ENCODE measurements at regions not wholly inside any gene's neighbourhood (a gene's known extent, or its start where the extent isn't known, plus 50 kb on each side); places are given as distances from the start of the nearest gene placed in this dataset.

DNA sequence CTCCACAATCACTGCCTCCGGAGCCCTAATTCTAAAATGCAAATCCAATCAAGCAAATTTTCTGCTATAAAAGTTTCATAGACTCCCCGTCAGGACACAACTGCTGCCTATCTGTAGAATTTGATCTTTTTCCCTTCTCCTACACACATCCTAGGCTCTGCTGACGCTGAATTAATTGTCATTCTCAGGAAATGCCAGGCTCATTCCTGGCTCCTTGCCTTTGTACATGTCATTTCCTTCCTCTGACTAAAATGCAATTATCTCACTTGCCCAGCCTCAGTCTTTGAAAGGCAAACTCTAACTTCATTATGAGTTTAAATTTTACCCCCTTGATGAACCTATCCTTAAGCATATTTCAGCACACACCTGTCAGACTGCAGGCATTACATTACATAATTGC is 844.9 kb upstream of the CRIM1 start:
- Histone ChIP-seq H3F3A (replicated peaks; ENCODE audit: insufficient read depth) (no peaks in the 10 kb centered on the region), H3K4me3 (ENCODE audit: low read depth in 2 of 2, low read length in 1 of 2) (no peak overlapping the region), H3K9me3 (no peaks in the 10 kb centered on the region), H3K36me3 (replicated peaks in 1 of 2; ENCODE audit: control insufficient read depth in 1 of 2, insufficient read depth in 2 of 2, low read length in 1 of 2) (no peaks in the 10 kb centered on the region), H3K27me3 (ENCODE audit: insufficient read depth) (no peaks in the 10 kb centered on the region), H3K4me1 (ENCODE audit: control insufficient read depth in 1 of 2, insufficient read depth in 2 of 2, low read depth in 1 of 2, low read length in 1 of 2) (no peaks in the 10 kb centered on the region), H3K27ac (ENCODE audit: low read depth in 2 of 2, low read length in 1 of 2) (no peak overlapping the region), H2AFZ (ENCODE audit: low read depth) (no peak overlapping the region), H3K9ac (no peak overlapping the region), H4K20me1 (ENCODE audit: insufficient read depth) (no peaks in the 10 kb centered on the region), H3K9me2 (no peaks in the 10 kb centered on the region), H3K79me2 (ENCODE audit: insufficient read depth) (no peaks in the 10 kb centered on the region), H3K4me2 (no peak overlapping the region)
- 2% methylated on average over 3 of the region's 3 CpGs for WGBS (ENCODE audit: low lambda C conversion rate)
- POLR2A ChIA-PET, result no interaction called here
- CTCF ChIA-PET, result no interaction called here
- no peak for DNase-seq
- TF ChIP-seq RAD21 (IDR thresholded peaks at IDR 0.05; ENCODE audit: low read length), result no peak

DNA sequence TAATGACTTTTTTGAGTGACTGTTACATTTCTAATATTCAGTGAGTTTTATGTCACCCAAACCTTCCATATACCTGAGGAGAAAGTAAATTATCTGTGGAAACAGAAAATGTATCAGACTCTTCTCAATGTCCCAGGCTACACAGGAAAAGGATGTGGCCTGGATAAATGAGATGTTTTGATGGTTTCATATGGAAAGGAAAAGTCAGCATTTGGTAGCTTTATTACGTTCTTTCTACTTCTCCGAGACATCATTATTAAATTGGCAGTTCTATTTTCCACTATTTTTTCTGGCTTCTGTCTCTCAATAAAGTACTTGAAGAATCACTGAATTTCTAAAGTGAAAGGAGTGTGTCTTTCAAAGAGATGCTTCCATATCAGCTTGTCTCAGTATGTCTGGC is 847.0 kb upstream of the CRIM1 start:
- WGBS (ENCODE audit: low lambda C conversion rate), result 10% methylated on average over 2 of the region's 2 CpGs
- POLR2A ChIA-PET, result no interaction called here
- CTCF ChIA-PET, result no interaction called here

More for the DNA sequence above, 847.0 kb upstream of the CRIM1 start:
- no peaks in the 10 kb centered on the region for H3K4me1 ChIP-seq (ENCODE audit: control insufficient read depth in 1 of 2, insufficient read depth in 2 of 2, low read depth in 1 of 2, low read length in 1 of 2)
- no peaks in the 10 kb centered on the region for H3K79me2 ChIP-seq (ENCODE audit: insufficient read depth)
- H3K4me2 ChIP-seq, result no peak overlapping the region
- H3K27ac ChIP-seq (ENCODE audit: low read depth in 2 of 2, low read length in 1 of 2), result no peak overlapping the region
- no peak for TF ChIP-seq FOXJ3 (CRISPR knock-in tag; IDR thresholded peaks at IDR 0.05)
- TF ChIP-seq SIN3A (IDR thresholded peaks at IDR 0.05; ENCODE audit: borderline replicate concordance, low read depth, low read length), result no peak
- TF ChIP-seq EZH2phosphoT487 (IDR thresholded peaks at IDR 0.05; ENCODE audit: borderline replicate concordance, low read depth), result no peak
- TF ChIP-seq RAD21 (IDR thresholded peaks at IDR 0.05; ENCODE audit: low read length), result no peak
- no peak for TF ChIP-seq NFIC (IDR thresholded peaks at IDR 0.05; ENCODE audit: borderline replicate concordance)
- TF ChIP-seq EP300 (IDR thresholded peaks at IDR 0.05; ENCODE audit: borderline replicate concordance in 1 of 2, low read depth in 1 of 2, low read length in 1 of 2), result no peak
- no peak for TF ChIP-seq SMC3 (IDR thresholded peaks at IDR 0.05; ENCODE audit: low read depth, low read length)
- no peak for TF ChIP-seq ELF1 (IDR thresholded peaks at IDR 0.05)
- TF ChIP-seq, protein P1, sequence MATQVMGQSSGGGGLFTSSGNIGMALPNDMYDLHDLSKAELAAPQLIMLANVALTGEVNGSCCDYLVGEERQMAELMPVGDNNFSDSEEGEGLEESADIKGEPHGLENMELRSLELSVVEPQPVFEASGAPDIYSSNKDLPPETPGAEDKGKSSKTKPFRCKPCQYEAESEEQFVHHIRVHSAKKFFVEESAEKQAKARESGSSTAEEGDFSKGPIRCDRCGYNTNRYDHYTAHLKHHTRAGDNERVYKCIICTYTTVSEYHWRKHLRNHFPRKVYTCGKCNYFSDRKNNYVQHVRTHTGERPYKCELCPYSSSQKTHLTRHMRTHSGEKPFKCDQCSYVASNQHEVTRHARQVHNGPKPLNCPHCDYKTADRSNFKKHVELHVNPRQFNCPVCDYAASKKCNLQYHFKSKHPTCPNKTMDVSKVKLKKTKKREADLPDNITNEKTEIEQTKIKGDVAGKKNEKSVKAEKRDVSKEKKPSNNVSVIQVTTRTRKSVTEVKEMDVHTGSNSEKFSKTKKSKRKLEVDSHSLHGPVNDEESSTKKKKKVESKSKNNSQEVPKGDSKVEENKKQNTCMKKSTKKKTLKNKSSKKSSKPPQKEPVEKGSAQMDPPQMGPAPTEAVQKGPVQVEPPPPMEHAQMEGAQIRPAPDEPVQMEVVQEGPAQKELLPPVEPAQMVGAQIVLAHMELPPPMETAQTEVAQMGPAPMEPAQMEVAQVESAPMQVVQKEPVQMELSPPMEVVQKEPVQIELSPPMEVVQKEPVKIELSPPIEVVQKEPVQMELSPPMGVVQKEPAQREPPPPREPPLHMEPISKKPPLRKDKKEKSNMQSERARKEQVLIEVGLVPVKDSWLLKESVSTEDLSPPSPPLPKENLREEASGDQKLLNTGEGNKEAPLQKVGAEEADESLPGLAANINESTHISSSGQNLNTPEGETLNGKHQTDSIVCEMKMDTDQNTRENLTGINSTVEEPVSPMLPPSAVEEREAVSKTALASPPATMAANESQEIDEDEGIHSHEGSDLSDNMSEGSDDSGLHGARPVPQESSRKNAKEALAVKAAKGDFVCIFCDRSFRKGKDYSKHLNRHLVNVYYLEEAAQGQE (IDR thresholded peaks at IDR 0.05; ENCODE audit: low read depth, low read length), result no peak
- no peak for TF ChIP-seq YY1 (IDR thresholded peaks at IDR 0.05; ENCODE audit: low read depth)
- no peak for TF ChIP-seq CHD2 (IDR thresholded peaks at IDR 0.05; ENCODE audit: low read length, partially characterized antibody)
- TF ChIP-seq POLR2AphosphoS5 (IDR thresholded peaks at IDR 0.05; ENCODE audit: low read depth, low read length), result no peak
- TF ChIP-seq GABPA (IDR thresholded peaks at IDR 0.05; ENCODE audit: low read depth), result no peak
- H2AFZ ChIP-seq (ENCODE audit: low read depth), result no peak overlapping the region
- H3K27me3 ChIP-seq (ENCODE audit: insufficient read depth), result no peaks in the 10 kb centered on the region
- no peak for DNase-seq
- H3K9ac ChIP-seq, result no peak overlapping the region
- H3F3A ChIP-seq (replicated peaks; ENCODE audit: insufficient read depth), result no peaks in the 10 kb centered on the region
- no peaks in the 10 kb centered on the region for H3K9me3 ChIP-seq
- H3K36me3 ChIP-seq (replicated peaks in 1 of 2; ENCODE audit: control insufficient read depth in 1 of 2, insufficient read depth in 2 of 2, low read length in 1 of 2), result no peaks in the 10 kb centered on the region
- H3K4me3 ChIP-seq (ENCODE audit: low read depth in 2 of 2, low read length in 1 of 2), result no peak overlapping the region
- H4K20me1 ChIP-seq (ENCODE audit: insufficient read depth), result no peaks in the 10 kb centered on the region
- H3K9me2 ChIP-seq, result no peaks in the 10 kb centered on the region

Measured in SK-N-SH (cell line).